A549 (cell line): ENCODE measurements at regions not wholly inside any gene's neighbourhood (a gene's known extent, or its start where the extent isn't known, plus 50 kb on each side); places are given as distances from the start of the nearest gene placed in this dataset.

ENCODE experiments used
- ATAC-seq, 2 experiments: fragments of 200-7000 bp in 1 of 2; fragments of >200 bp in 1 of 2; cut with Nextera tagmentation in 1 of 2; cut with Tn5 transposase in 1 of 2; 3 replicates each; pipeline versions ENCODE4 v1.8.0 to v1.9.1; 2018 to 2020; ENCODE audit warnings: mild to moderate bottlenecking in 1 of 2, moderate library complexity in 1 of 2
- CTCF ChIA-PET: fragments of 300-600 bp; sonication (Branson Sonifier 250); formaldehyde crosslinking; extraction: SDS; loops from one replicate; lab custom pipeline; 2021; ENCODE audit warnings: antibody characterized with exemption, inconsistent platforms; lab: Yijun Ruan, JAX
- POLR2A ChIA-PET: fragments of 350-600 bp; formaldehyde crosslinking; extraction: SDS; loops from one replicate; lab custom pipeline; 2021; ENCODE audit warnings: antibody characterized with exemption, inconsistent platforms; lab: Yijun Ruan, JAX
- DNase-seq, 2 experiments: peaks; one replicate each; pipeline versions ENCODE4 v3.0.0 to v3.0.0-alpha.2; 2011 to 2016; ENCODE audit warnings: low read depth in 1 of 2, low spot score in 1 of 2
- FAIRE-seq: peaks from 2 replicates; lab custom pipeline; 2011; peaks lifted over from hg19 to GRCh38; lab: Jason Lieb, UNC
- H3K27ac ChIP-seq, 2 experiments: fragments of >200 bp; sonication (Bioruptor Twin); formaldehyde crosslinking; 3 replicates each; pipeline ENCODE4 v1.5.1; 2016 to 2017
- H3K4me1 ChIP-seq: fragments of >200 bp; sonication (Bioruptor Twin); formaldehyde crosslinking; 3 replicates; pipeline ENCODE4 v1.6.1; 2016
- H3K4me2 ChIP-seq: fragments of >200 bp; sonication (Bioruptor Twin); formaldehyde crosslinking; 3 replicates; pipeline ENCODE4 v1.6.1; 2016
- H3K4me3 ChIP-seq: fragments of >200 bp; sonication (Bioruptor Twin); formaldehyde crosslinking; 3 replicates; pipeline ENCODE4 v1.5.1; 2016
- H3K9me3 ChIP-seq: fragments of >200 bp; sonication (Bioruptor Twin); formaldehyde crosslinking; 3 replicates; pipeline ENCODE4 v1.6.1; 2016
- BHLHE40 ChIP-seq: IDR thresholded peaks from 2 replicates; pipeline ENCODE4 v1.6.1; 2012; ENCODE audit warnings: low read depth, low read length, inconsistent platforms
- EHMT2 ChIP-seq: fragments of 200-600 bp; sonication (generic); IDR thresholded peaks from 2 replicates; pipeline ENCODE4 v1.6.1; 2016; ENCODE audit warnings: antibody characterized with exemption, low read depth, mild to moderate bottlenecking, moderate library complexity
- FOSL2 ChIP-seq, 2 experiments: fragments of 450-650 bp in 1 of 2; fragments of >200 bp in 1 of 2; sonication (Bioruptor Twin) in 1 of 2; formaldehyde crosslinking; IDR thresholded peaks; 2 replicates each; pipeline versions ENCODE4 v1.5.0 to v1.6.1; 2016 to 2020; ENCODE audit warnings: mild to moderate bottlenecking in 1 of 2, moderate library complexity in 1 of 2
- HOXA7 ChIP-seq: fragments of 250-450 bp; sonication (Bioruptor Pico); IDR thresholded peaks from 2 replicates; pipeline ENCODE4 v1.5.0; 2020; ENCODE audit warnings: mild to moderate bottlenecking, moderate library complexity
- HOXB5 ChIP-seq: fragments of 250-450 bp; sonication (Bioruptor Pico); IDR thresholded peaks from 2 replicates; pipeline ENCODE4 v1.5.0; 2020; ENCODE audit warnings: mild to moderate bottlenecking, moderate library complexity
- JUN ChIP-seq, 2 experiments: fragments of >200 bp; sonication (Bioruptor Twin); formaldehyde crosslinking; IDR thresholded peaks; 2 replicates in 1 of 2; 3 replicates in 1 of 2; pipeline ENCODE4 v1.6.1; 2016 to 2017
- JUNB ChIP-seq: fragments of >200 bp; sonication (Bioruptor Twin); formaldehyde crosslinking; IDR thresholded peaks from 2 replicates; pipeline ENCODE4 v1.6.1; 2016
- MAX ChIP-seq: IDR thresholded peaks from 2 replicates; pipeline ENCODE4 v1.6.1; 2012
- MAZ ChIP-seq: fragments of 150-350 bp; IDR thresholded peaks from 2 replicates; pipeline ENCODE4 v1.6.1; 2014; ENCODE audit warnings: antibody characterized with exemption, low read depth, low read length, borderline replicate concordance
- MYC ChIP-seq: IDR thresholded peaks from 2 replicates; pipeline ENCODE4 v1.6.1; 2012; ENCODE audit warnings: mild to moderate bottlenecking, inconsistent platforms, low read length, improper control_type of control experiment, borderline replicate concordance
- NFE2L2 ChIP-seq: fragments of 150-350 bp; conservative IDR thresholded peaks from 2 replicates; pipeline ENCODE4 v1.6.1; 2014; ENCODE audit warnings: low read length
- NPAS2 ChIP-seq: fragments of 250-450 bp; sonication (Bioruptor Pico); IDR thresholded peaks from 2 replicates; pipeline ENCODE4 v1.8.0; 2022; ENCODE audit warnings: mild to moderate bottlenecking, moderate library complexity, borderline replicate concordance
- USF2 ChIP-seq: fragments of 450-650 bp; IDR thresholded peaks from 2 replicates; pipeline ENCODE4 v1.6.1; 2014; ENCODE audit warnings: antibody characterized with exemption
- ZC3H11A ChIP-seq: fragments of 450-650 bp; IDR thresholded peaks from 2 replicates; pipeline ENCODE4 v1.6.1; 2014; ENCODE audit warnings: antibody characterized with exemption, mild to moderate bottlenecking
- ZNF302 ChIP-seq: fragments of 250-450 bp; sonication (Bioruptor Pico); IDR thresholded peaks from 2 replicates; pipeline ENCODE4 v1.9.0; 2021; ENCODE audit warnings: inconsistent platforms, mild to moderate bottlenecking, moderate library complexity
- WGBS: methylation state at CpG from one replicate; pipeline ENCODE4 v1.1.6; 2017; ENCODE audit errors: missing lambda C conversion rate; 5-methylcytosine and 5-hydroxymethylcytosine counted together
- TF ChIP-seq, protein P1 (sequence below): fragments of 200-600 bp; sonication (generic); IDR thresholded peaks from 2 replicates; pipeline ENCODE4 v1.6.1; 2016; ENCODE audit warnings: antibody characterized with exemption, mild to moderate bottlenecking, moderate library complexity
- TF ChIP-seq, protein P2 (sequence below): IDR thresholded peaks from 2 replicates; pipeline ENCODE4 v1.6.1; 2012; ENCODE audit warnings: low read depth, borderline replicate concordance

DNA sequence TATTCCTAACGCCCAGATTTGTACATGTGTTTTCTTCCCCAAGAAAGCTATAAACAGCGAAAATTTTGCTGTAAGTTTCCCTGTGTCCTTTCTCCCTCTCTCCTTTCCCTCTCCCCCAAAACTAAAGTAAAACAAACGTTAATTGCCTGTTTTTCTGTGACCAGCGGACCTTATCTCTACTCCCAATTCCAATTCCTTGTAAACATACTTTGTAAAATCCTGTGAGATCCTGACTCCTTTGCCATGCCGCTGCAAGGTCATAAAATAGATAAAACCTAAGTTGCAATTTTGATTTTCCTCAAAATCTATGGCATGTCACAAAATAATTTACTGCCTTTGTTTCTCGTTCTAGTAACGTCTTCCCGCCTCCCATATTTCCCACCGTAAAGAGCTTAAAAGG is 217.6 kb downstream of the USP6NL start:
- H3K4me1 ChIP-seq = no peaks in the 10 kb centered on the region
- no peak for ATAC-seq
- TF ChIP-seq MAZ (no peak), NFE2L2 (no peak), MAX (no peak), USF2 (no peak), ZC3H11A (no peak), HOXA7 (no peak), JUNB (no peak), NPAS2 (CRISPR knock-in tag) (no peak), MYC (no peak), ZNF302 (CRISPR knock-in tag) (no peak), FOSL2 (IDR thresholded peaks at IDR 0.05) (no peak), FOSL2 (CRISPR knock-in tag; IDR thresholded peaks at IDR 0.05) (no peak)
- TF ChIP-seq, protein P1, sequence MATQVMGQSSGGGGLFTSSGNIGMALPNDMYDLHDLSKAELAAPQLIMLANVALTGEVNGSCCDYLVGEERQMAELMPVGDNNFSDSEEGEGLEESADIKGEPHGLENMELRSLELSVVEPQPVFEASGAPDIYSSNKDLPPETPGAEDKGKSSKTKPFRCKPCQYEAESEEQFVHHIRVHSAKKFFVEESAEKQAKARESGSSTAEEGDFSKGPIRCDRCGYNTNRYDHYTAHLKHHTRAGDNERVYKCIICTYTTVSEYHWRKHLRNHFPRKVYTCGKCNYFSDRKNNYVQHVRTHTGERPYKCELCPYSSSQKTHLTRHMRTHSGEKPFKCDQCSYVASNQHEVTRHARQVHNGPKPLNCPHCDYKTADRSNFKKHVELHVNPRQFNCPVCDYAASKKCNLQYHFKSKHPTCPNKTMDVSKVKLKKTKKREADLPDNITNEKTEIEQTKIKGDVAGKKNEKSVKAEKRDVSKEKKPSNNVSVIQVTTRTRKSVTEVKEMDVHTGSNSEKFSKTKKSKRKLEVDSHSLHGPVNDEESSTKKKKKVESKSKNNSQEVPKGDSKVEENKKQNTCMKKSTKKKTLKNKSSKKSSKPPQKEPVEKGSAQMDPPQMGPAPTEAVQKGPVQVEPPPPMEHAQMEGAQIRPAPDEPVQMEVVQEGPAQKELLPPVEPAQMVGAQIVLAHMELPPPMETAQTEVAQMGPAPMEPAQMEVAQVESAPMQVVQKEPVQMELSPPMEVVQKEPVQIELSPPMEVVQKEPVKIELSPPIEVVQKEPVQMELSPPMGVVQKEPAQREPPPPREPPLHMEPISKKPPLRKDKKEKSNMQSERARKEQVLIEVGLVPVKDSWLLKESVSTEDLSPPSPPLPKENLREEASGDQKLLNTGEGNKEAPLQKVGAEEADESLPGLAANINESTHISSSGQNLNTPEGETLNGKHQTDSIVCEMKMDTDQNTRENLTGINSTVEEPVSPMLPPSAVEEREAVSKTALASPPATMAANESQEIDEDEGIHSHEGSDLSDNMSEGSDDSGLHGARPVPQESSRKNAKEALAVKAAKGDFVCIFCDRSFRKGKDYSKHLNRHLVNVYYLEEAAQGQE = no peak
- H3K9me3 ChIP-seq = no peaks in the 10 kb centered on the region
- FAIRE-seq = no peak
- 33% methylated on average over 9 of the region's 9 CpGs for WGBS
- H3K4me3 ChIP-seq = no peak overlapping the region
- POLR2A ChIA-PET = no interaction called here
- no peak overlapping the region for H3K27ac ChIP-seq
- H3K4me2 ChIP-seq = no peak overlapping the region
- DNase-seq = no peak
- CTCF ChIA-PET = no interaction called here

DNA sequence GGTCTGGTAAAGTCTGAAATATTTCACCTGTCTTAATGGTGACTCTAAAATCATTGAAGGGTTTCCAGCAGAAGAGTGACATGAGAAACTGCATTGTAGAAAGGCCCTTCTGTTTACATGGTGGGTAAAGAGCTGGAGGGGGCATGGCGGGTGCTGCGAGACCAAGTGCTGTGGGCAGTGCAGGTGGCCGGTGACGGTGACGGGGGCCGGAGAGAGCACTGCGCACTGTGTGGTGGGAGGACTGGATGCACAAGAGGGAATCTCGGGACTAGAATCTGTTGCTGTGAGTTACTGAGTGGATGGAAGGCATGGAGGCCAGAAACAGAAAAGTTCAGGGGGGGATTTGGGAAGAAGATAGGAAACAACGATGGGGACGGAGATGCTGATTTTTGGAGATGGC is 218.7 kb downstream of the USP6NL start:
- Histone ChIP-seq H3K4me1 (no peaks in the 10 kb centered on the region), H3K4me2 (no peak overlapping the region), H3K9me3 (no peaks in the 10 kb centered on the region), H3K27ac (no peak overlapping the region), H3K4me3 (no peak overlapping the region)
- TF ChIP-seq EHMT2 (no peak), JUNB (no peak), JUN (IDR thresholded peaks at IDR 0.05) (no peak), HOXB5 (CRISPR knock-in tag) (no peak), MYC (no peak)
- TF ChIP-seq, protein P2, sequence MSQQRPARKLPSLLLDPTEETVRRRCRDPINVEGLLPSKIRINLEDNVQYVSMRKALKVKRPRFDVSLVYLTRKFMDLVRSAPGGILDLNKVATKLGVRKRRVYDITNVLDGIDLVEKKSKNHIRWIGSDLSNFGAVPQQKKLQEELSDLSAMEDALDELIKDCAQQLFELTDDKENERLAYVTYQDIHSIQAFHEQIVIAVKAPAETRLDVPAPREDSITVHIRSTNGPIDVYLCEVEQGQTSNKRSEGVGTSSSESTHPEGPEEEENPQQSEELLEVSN = no peak
- FAIRE-seq (no peak), ATAC-seq (no peak), DNase-seq (no peak)
- ChIA-PET POLR2A (no interaction called here), CTCF (interaction anchor here (1.1 kb wide), 1 partner anchor 122 kb away, joined by 3 read pairs; no protein-coding TSS in a partner anchor)
- 79% methylated on average over 10 of the region's 10 CpGs for WGBS

DNA sequence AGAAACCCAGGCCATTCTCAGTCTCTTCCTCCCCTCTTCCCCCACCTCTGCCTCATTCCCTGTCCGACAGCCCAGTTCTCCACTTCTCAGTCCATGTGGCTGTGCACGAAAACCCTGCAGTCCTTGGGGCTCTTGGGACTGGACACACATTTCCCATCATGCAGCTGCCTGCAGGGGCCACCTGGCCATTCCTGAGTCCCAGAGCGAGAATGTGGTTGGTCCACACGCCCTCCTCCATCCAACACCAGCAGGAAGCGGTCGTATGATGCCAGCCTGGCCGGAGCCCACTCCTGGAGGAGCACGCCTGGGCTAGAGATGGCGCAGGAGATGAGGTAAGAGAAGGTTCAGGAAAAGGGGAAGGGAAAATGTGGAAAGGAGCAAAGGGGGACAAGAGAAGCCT is 222.5 kb downstream of the USP6NL start:
- H3K9me3 ChIP-seq = no peaks in the 10 kb centered on the region
- ChIA-PET POLR2A (no interaction called here), CTCF (interaction anchor here (0.8 kb wide), 1 partner anchor 35 kb away, joined by 3 read pairs; no protein-coding TSS in a partner anchor)
- DNase-seq = no peak
- FAIRE-seq = no peak
- 63% methylated on average over 9 of the region's 9 CpGs for WGBS
- H3K4me3 ChIP-seq = no peak overlapping the region
- TF ChIP-seq BHLHE40 (no peak), JUN (IDR thresholded peaks at IDR 0.05) (no peak)
- H3K4me2 ChIP-seq = no peak overlapping the region
- no peaks in the 10 kb centered on the region for H3K4me1 ChIP-seq
- H3K27ac ChIP-seq = no peak overlapping the region
- ATAC-seq = no peak
